Skin epidermis (tissue), 12 donors: ENCODE measurements at regions not wholly inside any gene's neighbourhood (a gene's known extent, or its start where the extent isn't known, plus 50 kb on each side); places are given as distances from the start of the nearest gene placed in this dataset.
A peak's percentile ranks its signal among the peaks of the same experiment; 100 is the strongest.

Experiments used
- H3K27ac ChIP-seq, 21 experiments: fragments of 200-600 bp; sonication (generic) in 11 of 21; one replicate each; pipeline ENCODE4 v1.5.0; 2020; ENCODE audit warnings: mild to moderate bottlenecking in 3 of 21, inconsistent platforms in 2 of 21, moderate library complexity in 2 of 21
- H3K4me3 ChIP-seq, 7 experiments: fragments of 200-600 bp; sonication (generic) in 2 of 7; one replicate each; pipeline ENCODE4 v1.5.0; 2020; ENCODE audit warnings: inconsistent platforms in 2 of 7, mild to moderate bottlenecking in 2 of 7, moderate library complexity in 1 of 7

GRCh38 chr16:64060631-64061030 lies 1061.2 kb downstream of the CDH11 start:
- H3K27ac ChIP-seq: no peak overlapping the region
- no peak overlapping the region for H3K4me3 ChIP-seq

DNA sequence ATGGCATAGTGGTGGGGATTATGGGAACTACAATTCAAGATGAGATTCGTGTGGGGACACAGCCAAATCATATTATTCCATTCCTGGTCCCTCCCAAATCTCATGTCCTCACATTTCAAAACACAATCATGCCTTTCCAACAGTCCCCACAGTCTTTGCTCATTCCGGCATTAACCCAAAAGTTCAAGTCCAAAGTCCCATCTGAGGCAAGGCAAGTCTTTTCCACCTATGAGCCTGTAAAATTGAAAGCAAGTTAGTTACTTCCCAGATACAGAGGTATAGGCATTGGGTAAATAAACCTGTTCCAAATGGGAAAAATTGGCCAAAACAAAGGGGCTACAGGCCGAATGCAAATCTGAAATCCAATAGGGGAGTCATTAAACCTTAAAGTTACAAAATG lies 1063.2 kb downstream of the CDH11 start:
- Histone ChIP-seq H3K4me3 (no peak overlapping the region), H3K27ac (no peak overlapping the region)

GRCh38 chr16:64051824-64052223 lies 1070.0 kb downstream of the CDH11 start:
- H3K4me3 ChIP-seq: no peak overlapping the region
- H3K27ac ChIP-seq: no peak overlapping the region

DNA sequence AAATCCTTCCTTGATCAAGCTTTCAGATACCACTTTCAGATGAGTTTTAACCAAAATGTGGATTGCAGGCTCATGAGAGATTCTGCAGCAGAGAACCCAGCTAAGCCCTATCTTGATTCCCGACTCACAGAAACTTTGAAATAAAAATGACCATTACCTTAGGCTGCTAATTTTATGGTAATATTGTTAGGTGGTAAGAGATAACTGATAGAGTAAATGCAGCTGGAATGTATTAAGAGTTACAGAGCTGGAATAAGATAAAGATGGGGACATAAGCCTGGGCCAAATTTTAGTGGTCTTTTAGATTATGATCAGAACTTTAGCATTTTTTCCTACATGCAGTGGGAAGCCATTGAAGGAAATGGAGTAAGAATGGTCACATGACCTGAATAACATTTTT lies 1074.0 kb downstream of the CDH11 start:
- Histone ChIP-seq H3K4me3 (no peak overlapping the region), H3K27ac (no peak overlapping the region)

DNA sequence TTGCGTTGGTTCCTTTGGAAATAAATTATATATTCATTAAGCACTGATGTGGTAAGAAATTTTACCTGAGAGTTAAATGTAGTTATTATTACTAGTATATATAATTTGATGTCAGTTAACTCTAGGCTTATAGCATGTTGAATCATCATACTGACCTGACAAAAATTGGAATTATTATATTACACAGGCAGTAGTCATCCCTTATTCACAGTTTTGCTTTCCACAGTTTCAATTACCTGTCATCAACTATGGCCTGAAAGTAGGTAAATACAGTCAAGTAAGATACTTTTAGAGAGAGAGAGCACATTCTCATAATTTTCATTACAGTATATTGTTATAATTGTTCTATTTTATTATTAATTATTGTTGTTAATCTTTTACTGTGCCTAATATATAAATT lies 1074.7 kb downstream of the CDH11 start:
- no peak overlapping the region for H3K27ac ChIP-seq

GRCh38 chr16:64035337-64035736 lies 1086.5 kb downstream of the CDH11 start:
- no peak overlapping the region for H3K4me3 ChIP-seq
- no peak overlapping the region for H3K27ac ChIP-seq

More for the DNA sequence above, 1074.7 kb downstream of the CDH11 start:
- no peak overlapping the region for H3K4me3 ChIP-seq

DNA sequence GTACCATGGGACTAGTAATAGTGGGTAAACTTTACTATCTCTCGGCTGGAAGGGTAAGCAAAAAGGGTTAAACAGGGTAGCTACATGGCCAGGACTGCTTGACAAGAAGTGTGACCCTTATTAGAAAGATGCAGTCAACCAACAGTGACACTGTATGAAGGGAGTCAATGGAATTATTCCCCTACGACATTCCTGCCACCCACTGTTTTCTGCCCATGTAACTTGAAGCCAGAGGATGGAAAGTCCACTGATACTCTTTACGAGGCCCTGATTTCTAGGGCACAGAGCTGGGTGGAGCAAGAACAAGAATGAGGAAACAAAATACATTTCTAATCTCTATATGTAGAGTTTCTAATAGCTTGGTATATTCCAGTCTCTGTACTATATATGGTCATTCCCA lies 1102.5 kb downstream of the CDH11 start:
- H3K27ac ChIP-seq: no peak overlapping the region
- no peak overlapping the region for H3K4me3 ChIP-seq

DNA sequence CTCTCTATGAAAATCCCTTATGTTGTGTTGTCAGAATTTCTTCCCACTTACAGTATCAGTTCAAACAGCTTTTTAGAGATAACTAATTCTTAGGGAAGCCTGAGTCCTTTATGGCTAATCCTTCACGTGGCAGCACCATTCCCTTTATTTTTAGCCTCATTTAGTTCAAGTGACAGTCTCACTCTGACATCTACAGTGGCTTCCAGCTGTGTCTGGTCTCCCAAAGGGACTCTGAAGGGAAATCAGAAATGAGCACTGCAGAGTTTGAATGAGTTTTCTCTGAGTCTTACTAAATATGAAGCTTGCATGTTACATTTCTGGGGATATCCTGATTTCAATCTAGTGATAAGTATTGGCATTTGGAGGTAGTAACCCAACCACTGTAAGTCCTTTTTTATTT lies 1104.1 kb downstream of the CDH11 start:
- Histone ChIP-seq H3K4me3 (no peak overlapping the region), H3K27ac (no peak overlapping the region)

DNA sequence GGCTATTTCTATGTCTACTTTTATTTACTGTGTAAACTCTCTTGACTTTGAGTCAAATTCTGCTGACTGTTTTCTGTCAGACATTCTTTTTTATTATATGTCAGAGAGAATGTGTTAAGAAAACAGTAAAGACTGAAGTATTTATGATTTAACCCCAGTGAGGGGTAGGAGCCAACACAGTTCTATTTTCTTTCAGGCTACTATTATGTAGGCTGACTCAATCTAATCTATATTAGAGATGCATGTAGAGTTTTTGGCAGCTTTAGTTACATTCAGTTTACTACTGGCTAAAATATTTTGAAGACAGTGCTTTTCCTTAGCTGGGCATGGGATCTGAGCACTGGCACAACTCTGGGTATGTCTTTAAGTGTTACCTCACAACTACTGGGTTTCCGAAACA lies 1108.0 kb downstream of the CDH11 start:
- Histone ChIP-seq H3K4me3 (no peak overlapping the region), H3K27ac (peak overlapping the region in 1 of 21 experiments; percentile 25)

DNA sequence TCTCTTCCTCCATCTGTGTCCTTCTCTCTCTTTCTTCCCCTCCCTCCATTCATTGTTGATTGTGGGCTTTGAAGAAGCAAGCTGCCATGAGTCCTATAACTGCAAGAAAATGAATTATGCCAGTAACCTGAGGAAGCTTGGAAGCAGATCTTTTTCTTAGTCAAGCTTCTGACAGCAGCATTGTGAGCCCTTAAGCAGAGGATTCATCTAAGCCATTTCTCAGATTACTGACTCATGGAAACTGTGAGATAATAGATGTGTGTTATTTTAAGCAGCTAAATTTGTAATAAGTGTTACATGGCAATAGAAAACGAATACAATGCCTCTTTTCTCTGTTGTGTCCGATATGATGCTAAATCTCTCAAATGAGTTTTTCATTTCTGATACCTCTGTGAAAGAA lies 1109.7 kb downstream of the CDH11 start:
- no peak overlapping the region for H3K27ac ChIP-seq
- no peak overlapping the region for H3K4me3 ChIP-seq

DNA sequence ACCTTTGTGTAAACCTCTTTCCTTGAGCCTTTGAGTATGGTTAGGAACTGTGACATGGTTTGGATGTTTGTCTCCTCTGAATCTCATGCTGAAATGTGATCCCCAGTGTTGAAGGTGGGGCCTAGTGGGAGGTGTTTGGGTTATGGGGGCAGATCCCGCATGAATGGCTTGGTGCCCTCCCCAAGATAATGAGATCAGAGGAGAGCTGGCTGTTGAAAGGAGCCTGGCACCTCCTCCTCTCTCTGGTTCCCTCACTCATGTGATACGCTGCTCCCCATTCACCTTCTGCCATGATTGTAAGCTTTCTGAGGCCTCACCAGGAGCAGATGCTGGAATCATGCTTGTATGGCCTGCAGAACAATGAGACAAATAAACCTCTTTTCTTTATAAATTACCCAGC lies 1110.2 kb downstream of the CDH11 start:
- no peak overlapping the region for H3K4me3 ChIP-seq
- H3K27ac ChIP-seq: no peak overlapping the region

GRCh38 chr16:64008131-64008530 lies 1113.7 kb downstream of the CDH11 start:
- Histone ChIP-seq H3K27ac (no peak overlapping the region), H3K4me3 (no peak overlapping the region)

GRCh38 chr16:64004116-64004515 lies 1117.7 kb downstream of the CDH11 start:
- H3K27ac ChIP-seq: no peak overlapping the region
- no peak overlapping the region for H3K4me3 ChIP-seq

DNA sequence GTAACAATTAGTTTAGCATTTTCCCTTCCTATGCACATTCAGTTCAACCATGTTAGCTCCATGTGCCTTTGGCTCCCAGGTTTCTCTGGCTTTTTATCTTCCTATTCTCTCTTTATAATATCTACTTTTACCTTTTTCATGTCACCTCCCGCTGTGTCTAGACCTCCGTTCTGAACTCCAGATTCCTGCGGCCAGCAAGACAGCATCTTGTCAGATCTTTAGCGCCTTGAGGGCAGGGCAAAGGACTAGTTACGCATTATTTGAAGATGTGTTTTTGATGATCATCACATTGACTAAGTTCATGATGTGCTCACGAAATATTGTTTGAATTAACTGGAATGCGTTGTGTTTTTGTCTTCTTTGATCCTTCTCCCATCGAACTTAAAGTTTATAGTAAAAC lies 1126.8 kb downstream of the CDH11 start:
- Histone ChIP-seq H3K27ac (no peak overlapping the region), H3K4me3 (no peak overlapping the region)

DNA sequence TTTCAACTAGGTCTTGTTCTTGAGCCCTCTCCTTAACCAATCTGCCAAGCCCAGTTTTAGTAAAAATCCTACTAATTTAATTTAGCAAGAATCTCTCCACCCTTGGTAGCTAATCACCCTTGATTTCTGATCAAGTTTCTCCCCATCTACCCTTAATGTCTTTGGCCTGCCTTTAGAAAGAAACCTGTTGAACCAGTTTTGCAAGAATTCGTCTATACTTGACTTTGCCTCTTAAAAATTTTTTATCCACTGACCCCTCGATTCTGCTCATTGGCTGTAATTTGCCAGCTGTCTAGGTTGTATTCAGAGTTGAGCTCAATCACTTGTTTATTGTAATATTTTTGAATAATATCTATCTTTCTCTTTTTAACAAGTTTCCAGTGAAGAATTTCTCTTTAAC lies 1138.5 kb downstream of the CDH11 start:
- H3K27ac ChIP-seq: no peak overlapping the region

DNA sequence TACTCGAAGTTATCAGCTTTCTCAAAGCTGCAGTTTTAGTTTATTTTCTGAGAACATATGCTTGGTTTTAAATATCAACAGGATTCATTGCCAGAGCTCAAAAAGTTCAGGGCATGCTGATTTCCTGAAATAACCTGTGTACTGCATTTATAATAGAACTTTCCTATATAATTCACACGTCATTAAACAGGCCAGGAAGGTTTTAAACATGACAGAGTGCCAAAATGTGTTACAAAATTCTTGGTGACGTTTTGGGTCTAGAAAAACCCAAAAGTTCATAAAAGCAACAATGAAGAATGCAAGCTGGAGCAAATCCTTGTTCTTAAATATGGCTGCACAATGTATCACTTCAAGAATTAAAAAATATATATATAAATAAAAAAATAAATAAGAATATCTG lies 1139.1 kb downstream of the CDH11 start:
- Histone ChIP-seq H3K27ac (no peak overlapping the region), H3K4me3 (no peak overlapping the region)

More for the DNA sequence above, 1138.5 kb downstream of the CDH11 start:
- H3K4me3 ChIP-seq: no peak overlapping the region

DNA sequence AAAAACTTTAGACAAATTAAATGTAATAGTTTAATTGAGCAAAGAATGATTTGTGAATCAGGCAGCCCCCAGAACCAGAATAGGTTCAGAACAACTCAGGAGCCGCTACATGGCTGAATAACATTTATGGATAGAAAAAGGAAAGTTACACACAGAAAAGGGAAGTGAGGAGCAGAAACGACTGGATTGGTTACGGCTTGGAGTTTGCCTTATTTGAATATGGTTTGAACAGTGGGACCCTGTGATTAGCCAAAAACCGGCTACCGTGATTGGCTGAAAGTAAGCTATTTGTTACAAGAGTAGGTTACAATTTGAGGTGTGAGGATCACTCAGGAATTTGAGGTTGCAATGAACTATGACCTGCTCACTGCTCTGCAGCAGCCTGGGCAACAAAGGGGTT lies 1139.8 kb downstream of the CDH11 start:
- H3K27ac ChIP-seq: no peak overlapping the region
- no peak overlapping the region for H3K4me3 ChIP-seq

DNA sequence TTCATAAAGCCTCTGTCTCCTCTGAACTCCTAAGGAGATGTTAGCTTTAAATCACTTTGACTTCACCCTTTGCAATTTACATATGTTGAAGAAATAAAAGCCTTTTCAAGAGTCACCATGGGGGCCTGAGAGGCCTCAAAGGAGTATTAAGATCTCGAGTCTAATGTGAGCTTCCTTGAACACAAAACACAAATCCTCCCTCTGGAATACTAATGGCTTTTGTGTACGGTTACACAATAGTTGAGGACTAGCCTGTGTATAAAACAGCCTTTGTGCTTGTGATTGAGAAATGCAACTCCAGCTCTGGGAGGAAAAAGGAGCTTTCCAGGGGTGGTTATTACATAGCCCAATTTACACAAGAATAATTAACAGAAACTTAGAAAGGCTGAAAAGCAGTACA lies 1140.2 kb downstream of the CDH11 start:
- no peak overlapping the region for H3K27ac ChIP-seq
- no peak overlapping the region for H3K4me3 ChIP-seq

GRCh38 chr16:63980763-63981162 lies 1141.1 kb downstream of the CDH11 start:
- no peak overlapping the region for H3K27ac ChIP-seq
- no peak overlapping the region for H3K4me3 ChIP-seq

GRCh38 chr16:63978240-63978639 lies 1143.6 kb downstream of the CDH11 start:
- no peak overlapping the region for H3K27ac ChIP-seq
- H3K4me3 ChIP-seq: no peak overlapping the region

DNA sequence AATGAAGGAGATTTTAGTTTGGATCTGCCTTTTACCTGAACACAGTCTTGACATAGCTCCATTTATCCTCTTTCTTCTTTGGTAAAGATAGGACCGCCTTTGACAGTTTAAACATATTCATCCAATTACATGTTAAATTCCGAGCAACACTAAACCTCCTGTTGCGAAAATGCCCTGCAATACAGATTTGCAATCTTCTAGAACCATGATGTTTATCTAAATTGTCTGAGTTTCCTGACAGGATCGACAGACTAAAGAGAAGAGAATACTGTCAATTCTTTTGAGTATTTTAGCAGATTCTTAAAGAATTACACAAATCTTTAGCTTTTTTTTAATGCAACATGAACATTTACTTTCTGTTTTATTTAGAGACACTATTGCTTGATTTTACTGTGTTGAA lies 1145.5 kb downstream of the CDH11 start:
- no peak overlapping the region for H3K27ac ChIP-seq
- H3K4me3 ChIP-seq: no peak overlapping the region

DNA sequence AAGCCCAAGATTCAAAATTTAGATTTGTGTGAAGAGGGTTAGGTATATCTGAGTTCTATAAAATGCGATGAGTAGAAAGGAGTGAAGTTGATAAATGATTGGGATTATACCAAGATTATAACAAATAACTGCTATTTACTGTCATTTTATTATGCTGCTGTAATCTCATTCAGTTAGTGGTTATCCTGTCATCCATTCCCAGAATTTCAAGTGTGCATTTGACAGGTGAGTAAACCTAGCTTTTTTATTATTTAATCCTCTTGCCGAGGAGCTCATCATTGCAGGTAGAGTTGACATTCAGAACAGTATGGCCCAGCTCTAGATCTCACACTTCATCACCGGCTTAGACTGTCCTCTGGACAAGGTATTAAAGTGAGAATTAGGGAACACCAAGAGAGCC lies 1146.2 kb downstream of the CDH11 start:
- no peak overlapping the region for H3K27ac ChIP-seq
- no peak overlapping the region for H3K4me3 ChIP-seq

GRCh38 chr16:63967966-63968365 lies 1153.9 kb downstream of the CDH11 start:
- Histone ChIP-seq H3K4me3 (no peak overlapping the region), H3K27ac (no peak overlapping the region)
